SKM-1 treated with dmso at 0.1 percent for 144 hours (cell line): ENCODE measurements at regions not wholly inside any gene's neighbourhood (a gene's known extent, or its start where the extent isn't known, plus 50 kb on each side); places are given as distances from the start of the nearest gene placed in this dataset.
A peak's percentile ranks its signal among the peaks of the same experiment; 100 is the strongest.

Source experiments
- DNase-seq: peaks from one replicate; lab custom pipeline; 2025; ENCODE audit not compliant: unreplicated experiment; lab: John Stamatoyannopoulos, UW

GRCh38 chr6:124877468-124877867 lies 84.8 kb upstream of the RNF217 start:
- no peak for DNase-seq

GRCh38 chr6:124879110-124879991 lies 82.9 kb upstream of the RNF217 start:
- DNase-seq, result no peak

- no peak for DNase-seq
Measured at GRCh38 chr6:124879992-124880355, 82.3 kb upstream of the RNF217 start.

GRCh38 chr6:124881898-124882578 lies 80.2 kb upstream of the RNF217 start:
- DNase-seq, result no peak

- no peak for DNase-seq
Measured at GRCh38 chr6:124882579-124883393, 79.5 kb upstream of the RNF217 start.

- DNase-seq, result no peak
Measured at GRCh38 chr6:124885171-124885570, 77.1 kb upstream of the RNF217 start.

GRCh38 chr6:124887872-124888580 lies 74.2 kb upstream of the RNF217 start:
- no peak for DNase-seq

GRCh38 chr6:124888581-124889371 lies 73.5 kb upstream of the RNF217 start:
- peak; percentile 23 for DNase-seq

- no peak for DNase-seq
Measured at GRCh38 chr6:124901084-124901483, 61.2 kb upstream of the RNF217 start.

GRCh38 chr6:124903797-124904196 lies 58.4 kb upstream of the RNF217 start:
- no peak for DNase-seq

GRCh38 chr6:124907596-124907995 lies 54.6 kb upstream of the RNF217 start:
- DNase-seq, result no peak
